GM19372 (cell line): ENCODE measurements at regions not wholly inside any gene's neighbourhood (a gene's known extent, or its start where the extent isn't known, plus 50 kb on each side); places are given as distances from the start of the nearest gene placed in this dataset.

Experiments
- ATAC-seq: cut with Tn5 transposase; IDR thresholded peaks from one replicate; pipeline ENCODE4 v1.9.1; 2021; ENCODE audit warnings: mild to moderate bottlenecking, low read depth, moderate library complexity; ENCODE audit not compliant: unreplicated experiment

- ATAC-seq, result no peak
These were observed 134.7 kb upstream of the AGR3 start for GRCh38 chr7:17016402-17017010.

- no peak for ATAC-seq
These were observed 137.3 kb upstream of the AGR3 start for GRCh38 chr7:17019106-17019505.

GRCh38 chr7:17020250-17020649 lies 138.5 kb upstream of the AGR3 start:
- no peak for ATAC-seq

GRCh38 chr7:17021205-17021604 lies 139.4 kb upstream of the AGR3 start:
- no peak for ATAC-seq

GRCh38 chr7:17022920-17023319 lies 141.1 kb upstream of the AGR3 start:
- ATAC-seq, result no peak

GRCh38 chr7:17026269-17026668 lies 144.5 kb upstream of the AGR3 start:
- ATAC-seq, result no peak

GRCh38 chr7:17027143-17027788 lies 145.5 kb upstream of the AGR3 start:
- no peak for ATAC-seq

GRCh38 chr7:17027789-17028152 lies 146.0 kb upstream of the AGR3 start:
- ATAC-seq, result no peak

GRCh38 chr7:17029150-17029549 lies 147.4 kb upstream of the AGR3 start:
- ATAC-seq, result no peak

- ATAC-seq, result no peak
These were observed 148.8 kb upstream of the AGR3 start for GRCh38 chr7:17030559-17030958.

GRCh38 chr7:17031906-17032551 lies 150.2 kb upstream of the AGR3 start:
- ATAC-seq, result no peak

GRCh38 chr7:17033245-17033644 lies 151.5 kb upstream of the AGR3 start:
- no peak for ATAC-seq

- no peak for ATAC-seq
These were observed 154.8 kb upstream of the AGR3 start for GRCh38 chr7:17036584-17036983.

- ATAC-seq, result no peak
These were observed 155.6 kb upstream of the AGR3 start for GRCh38 chr7:17037356-17037755.

- no peak for ATAC-seq
These were observed 156.5 kb upstream of the AGR3 start for GRCh38 chr7:17038160-17038782.

- no peak for ATAC-seq
These were observed 157.0 kb upstream of the AGR3 start for GRCh38 chr7:17038783-17039170.

- no peak for ATAC-seq
These were observed 157.6 kb upstream of the AGR3 start for GRCh38 chr7:17039372-17039771.

- no peak for ATAC-seq
These were observed 158.9 kb upstream of the AGR3 start for GRCh38 chr7:17040716-17041115.

GRCh38 chr7:17041324-17041723 lies 159.5 kb upstream of the AGR3 start:
- no peak for ATAC-seq

- no peak for ATAC-seq
These were observed 160.4 kb upstream of the AGR3 start for GRCh38 chr7:17042211-17042610.

- ATAC-seq, result no peak
These were observed 161.5 kb upstream of the AGR3 start for GRCh38 chr7:17043012-17043877.
